D721Med (cell line): ENCODE measurements at regions not wholly inside any gene's neighbourhood (a gene's known extent, or its start where the extent isn't known, plus 50 kb on each side); places are given as distances from the start of the nearest gene placed in this dataset.

Experiments
- DNase-seq: peaks from one replicate; pipeline ENCODE4 v3.0.0; 2011; ENCODE audit warnings: low spot score; ENCODE audit not compliant: insufficient read length
- FAIRE-seq: peaks from 2 replicates; lab custom pipeline; 2011; peaks lifted over from hg19 to GRCh38; lab: Jason Lieb, UNC
- CTCF ChIP-seq: IDR thresholded peaks from 2 replicates; pipeline ENCODE4 v1.5.1; 2012; ENCODE audit warnings: mild to moderate bottlenecking, control low read depth; ENCODE audit not compliant: insufficient read depth; ENCODE audit errors: missing control alignments

- FAIRE-seq = no peak
- no peak for DNase-seq
- no peak for TF ChIP-seq CTCF
Observed at GRCh38 chr9:2346277-2346913, 275.2 kb upstream of the VLDLR start.

- TF ChIP-seq CTCF = no peak
- FAIRE-seq (no peak), DNase-seq (no peak)
Observed at GRCh38 chr9:2351324-2351723, 270.3 kb upstream of the VLDLR start.

DNA sequence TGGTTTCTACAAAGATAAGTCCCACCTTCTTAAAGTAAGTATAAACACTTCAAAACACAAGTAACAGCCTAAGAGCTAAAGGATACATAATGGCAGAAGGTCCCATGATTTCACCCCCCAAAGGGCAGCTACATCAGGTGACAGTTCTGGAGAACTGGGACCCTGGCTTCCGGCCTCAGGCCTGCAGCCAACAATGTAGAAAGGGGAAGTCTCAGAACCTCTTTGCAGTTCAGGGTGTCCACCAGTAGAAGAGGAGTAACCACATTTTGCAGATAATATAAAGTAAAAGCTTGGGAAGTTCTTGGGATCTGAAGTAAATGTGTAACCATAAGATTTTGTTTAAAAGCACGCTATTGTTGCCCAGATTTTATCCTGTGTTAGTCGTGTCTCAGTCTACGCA lies 267.4 kb upstream of the VLDLR start:
- no peak for FAIRE-seq

GRCh38 chr9:2354856-2355696 lies 266.5 kb upstream of the VLDLR start:
- FAIRE-seq (no peak), DNase-seq (no peak)
- no peak for TF ChIP-seq CTCF

More for the DNA sequence above, 267.4 kb upstream of the VLDLR start:
- no peak for TF ChIP-seq CTCF
- no peak for DNase-seq

- FAIRE-seq (no peak), DNase-seq (no peak)
- TF ChIP-seq CTCF = no peak
Observed at GRCh38 chr9:2355697-2355983, 265.9 kb upstream of the VLDLR start.

DNA sequence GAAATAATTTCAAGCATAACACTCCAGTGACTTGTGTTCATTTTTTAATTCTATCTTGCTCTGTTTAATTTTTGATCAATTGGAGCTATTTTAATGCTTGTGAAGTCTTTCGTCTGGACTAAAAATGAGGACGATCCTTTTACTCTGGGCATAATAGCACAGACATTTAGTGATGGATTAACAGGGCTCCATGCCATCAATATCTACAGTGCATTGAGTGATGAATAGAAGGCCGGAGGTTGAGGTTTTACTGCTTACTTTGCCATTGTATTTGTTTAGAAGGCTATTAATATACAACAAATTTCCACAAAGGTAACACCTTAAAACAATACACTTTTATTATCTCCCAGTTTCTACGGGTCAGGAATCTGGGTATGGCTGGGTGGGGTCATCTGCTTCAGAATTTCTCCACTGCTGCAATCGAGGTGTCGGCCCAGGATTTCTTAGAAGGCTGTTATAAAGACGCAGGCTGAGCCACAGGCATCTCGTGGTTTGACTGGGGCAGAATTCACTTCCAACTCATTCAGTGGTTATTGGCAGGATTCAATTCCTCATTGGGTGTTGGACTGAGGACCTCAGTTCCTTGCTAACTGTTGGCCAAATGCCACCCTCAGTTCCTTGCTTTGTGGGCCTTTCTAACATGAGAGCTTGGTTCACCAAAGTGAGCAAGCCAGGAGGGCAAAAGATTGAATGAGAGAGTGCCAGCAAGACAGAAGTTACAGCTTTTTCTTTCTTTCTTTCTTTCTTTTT lies 265.4 kb upstream of the VLDLR start:
- no peak for DNase-seq
- FAIRE-seq = no peak
- TF ChIP-seq CTCF = no peak
